ENCODE measurements at regions not wholly inside any gene's neighbourhood (a gene's known extent, or its start where the extent isn't known, plus 50 kb on each side); places are given as distances from the start of the nearest gene placed in this dataset.
"Not testable (repeated sequence)": the region's sequence is repeated elsewhere in the genome, so short reads cannot be mapped to it uniquely, and the experiment has no call there.

DNA sequence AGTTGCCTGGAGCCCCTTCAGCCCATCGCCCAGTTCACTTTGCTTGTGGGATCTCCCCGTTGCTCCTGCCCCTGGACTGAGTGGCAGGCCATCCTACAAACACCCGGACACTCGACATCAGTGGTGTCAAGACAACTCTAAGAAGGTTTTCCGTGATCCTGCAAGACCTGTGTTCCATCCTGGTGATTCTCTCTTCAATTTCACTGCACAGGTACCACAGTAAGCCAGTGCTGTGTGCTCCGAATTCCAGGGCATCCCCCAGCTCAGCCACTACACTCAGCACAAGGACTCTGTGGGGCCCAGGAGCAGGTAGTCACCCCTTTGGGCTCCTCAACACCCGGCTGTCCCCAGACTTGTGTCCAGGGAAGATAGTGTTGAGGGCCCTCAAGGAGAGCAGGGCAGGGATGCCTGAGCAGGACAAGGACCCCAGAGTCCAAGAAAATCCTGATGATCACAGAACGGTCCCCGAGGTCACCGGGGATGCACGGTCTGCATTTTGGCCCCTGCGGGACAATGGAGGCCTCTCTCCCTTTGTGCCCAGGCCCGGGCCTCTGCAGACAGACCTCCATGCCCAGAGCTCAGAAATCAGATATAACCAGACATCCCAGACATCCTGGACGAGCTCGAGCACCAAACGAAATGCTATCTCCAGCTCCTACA lies 146.9 kb upstream of the C1QTNF3 start:
- not testable (repeated sequence) for DNase-seq

DNA sequence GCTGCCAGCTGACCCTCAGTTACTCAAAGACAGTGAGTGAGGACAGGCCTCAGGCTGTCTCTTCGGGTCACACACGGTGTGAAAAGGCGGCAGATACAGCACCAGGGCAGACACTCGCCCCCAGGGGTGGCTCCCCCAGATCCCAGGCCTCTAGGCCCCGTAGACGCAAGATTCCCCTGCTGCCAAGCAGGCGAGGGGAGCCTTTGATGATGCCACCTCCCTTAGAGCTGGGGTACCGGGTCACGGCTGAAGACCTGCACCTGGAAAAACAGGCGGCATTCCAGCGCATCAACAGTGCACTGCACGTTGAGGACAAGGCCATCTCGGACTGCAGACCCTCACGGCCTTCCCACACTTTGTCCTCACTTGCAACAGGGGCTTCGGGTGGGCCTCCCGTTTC lies 147.5 kb upstream of the C1QTNF3 start:
- DNase-seq = not testable (repeated sequence)

DNA sequence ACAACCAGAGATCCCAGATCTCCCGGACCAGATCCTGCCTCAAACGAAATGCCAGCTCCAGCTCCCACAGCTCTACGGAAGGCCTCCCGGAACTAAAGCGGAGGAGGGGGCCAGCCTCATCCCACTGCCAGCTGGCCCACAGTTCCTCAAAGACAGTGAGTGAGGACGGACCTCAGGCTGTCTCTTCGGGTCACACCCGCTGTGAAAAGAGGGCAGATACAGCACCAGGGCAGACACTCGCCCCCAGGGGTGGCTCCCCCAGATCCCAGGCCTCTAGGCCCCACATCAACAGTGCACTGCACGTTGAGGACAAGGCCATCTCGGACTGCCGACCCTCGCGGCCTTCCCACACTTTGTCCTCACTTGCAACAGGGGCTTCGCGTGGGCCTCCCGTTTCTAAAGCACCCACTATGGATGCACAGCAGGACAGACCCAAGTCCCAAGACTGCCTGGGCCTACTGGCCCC lies 148.3 kb upstream of the C1QTNF3 start:
- not testable (repeated sequence) for DNase-seq

DNA sequence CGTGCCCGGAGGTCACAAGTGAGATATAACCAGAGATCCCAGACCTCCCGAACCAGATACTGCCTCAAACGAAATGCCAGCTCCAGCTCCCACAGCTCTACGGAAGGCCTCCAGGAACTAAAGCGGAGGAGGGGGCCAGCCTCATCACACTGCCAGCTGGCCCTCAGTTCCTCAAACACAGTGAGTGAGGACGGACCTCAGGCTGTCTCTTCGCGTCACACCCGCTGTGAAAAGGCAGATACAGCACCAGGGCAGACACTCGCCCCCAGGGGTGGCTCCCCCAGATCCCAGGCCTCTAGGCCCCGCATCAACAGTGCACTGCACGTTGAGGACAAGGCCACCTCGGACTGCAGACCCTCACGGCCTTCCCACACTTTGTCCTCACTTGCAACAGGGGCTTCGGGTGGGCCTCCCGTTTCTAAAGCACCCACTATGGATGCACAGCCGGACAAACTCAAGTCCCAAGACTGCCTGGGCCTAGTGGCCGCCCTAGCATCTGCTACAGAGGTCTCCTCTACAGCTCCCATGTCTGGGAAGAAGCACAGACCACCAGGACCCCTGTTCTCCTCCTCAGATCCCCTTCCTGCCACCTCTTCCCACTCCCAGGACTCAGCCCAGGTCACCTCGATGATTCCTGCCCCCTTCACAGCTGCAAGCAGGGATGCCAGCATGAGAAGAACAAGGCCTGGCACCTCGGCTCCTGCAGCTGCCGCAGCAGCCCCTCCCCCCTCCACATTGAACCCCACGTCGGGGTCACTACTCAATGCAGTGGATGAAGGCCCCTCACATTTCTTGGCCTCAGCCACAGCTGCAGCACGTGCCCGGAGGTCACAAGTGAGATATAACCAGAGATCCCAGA lies 149.3 kb upstream of the C1QTNF3 start:
- DNase-seq = not testable (repeated sequence)

DNA sequence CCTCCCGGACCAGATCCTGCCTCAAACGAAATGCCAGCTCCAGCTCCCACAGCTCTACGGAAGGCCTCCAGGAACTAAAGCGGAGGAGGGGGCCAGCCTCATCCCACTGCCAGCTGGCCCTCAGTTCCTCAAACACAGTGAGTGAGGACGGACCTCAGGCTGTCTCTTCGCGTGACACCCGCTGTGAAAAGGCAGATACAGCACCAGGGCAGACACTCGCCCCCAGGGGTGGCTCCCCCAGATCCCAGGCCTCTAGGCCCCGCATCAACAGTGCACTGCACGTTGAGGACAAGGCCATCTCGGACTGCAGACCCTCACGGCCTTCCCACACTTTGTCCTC lies 149.9 kb upstream of the C1QTNF3 start:
- DNase-seq = not testable (repeated sequence)

DNA sequence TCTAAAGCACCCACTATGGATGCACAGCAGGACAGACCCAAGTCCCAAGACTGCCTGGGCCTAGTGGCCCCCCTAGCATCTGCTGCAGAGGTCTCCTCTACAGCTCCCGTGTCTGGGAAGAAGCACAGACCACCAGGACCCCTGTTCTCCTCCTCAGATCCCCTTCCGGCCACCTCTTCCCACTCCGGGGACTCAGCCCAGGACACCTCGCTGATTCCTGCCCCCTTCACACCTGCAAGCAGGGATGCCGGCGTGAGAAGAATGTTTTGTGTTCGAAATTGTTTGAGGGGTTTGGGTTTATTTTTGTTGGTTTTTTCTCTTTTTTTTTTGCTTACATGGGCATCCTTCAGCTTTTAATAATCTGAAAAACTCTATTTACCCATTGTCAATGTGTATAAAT lies 150.3 kb upstream of the C1QTNF3 start:
- DNase-seq = not testable (repeated sequence)

DNA sequence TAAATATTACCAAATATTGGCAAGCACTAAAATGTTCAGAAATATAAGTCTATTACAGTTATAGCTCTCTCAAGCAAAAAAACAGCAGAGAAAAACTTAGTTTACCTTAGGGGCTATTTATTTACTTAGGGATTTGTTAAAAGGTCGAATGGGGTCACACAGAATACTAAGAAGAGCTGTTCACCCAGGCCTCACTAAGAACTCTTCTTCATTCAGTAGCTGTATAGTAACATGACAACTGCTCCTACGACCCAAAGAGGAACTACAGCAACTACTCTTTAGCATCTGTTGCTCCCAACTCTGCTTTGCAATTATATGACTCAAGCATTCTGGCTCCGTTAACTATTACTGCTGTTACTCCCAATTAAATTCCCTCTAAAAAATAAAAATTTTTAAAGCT lies 150.8 kb upstream of the C1QTNF3 start:
- not testable (repeated sequence) for DNase-seq

DNA sequence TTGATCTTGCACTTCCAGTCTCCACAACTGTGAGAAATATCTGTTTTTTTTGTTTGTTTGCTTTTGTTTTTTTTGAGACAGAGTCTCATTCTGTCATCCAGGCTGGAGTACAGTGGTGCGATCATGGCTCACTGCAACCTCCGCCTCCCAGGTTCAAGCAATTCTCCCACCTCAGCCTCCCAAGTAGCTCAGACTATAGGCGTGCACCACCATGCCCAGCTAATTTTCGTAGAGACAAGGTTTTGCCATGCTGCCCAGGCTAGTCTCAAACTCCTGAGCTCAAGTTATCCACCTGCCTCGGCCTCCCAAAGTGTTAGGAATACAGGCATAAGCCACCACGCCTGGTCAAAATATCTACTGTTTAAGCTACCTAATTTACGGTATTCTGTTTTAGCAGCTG lies 153.1 kb upstream of the C1QTNF3 start:
- DNase-seq = not testable (repeated sequence)

DNA sequence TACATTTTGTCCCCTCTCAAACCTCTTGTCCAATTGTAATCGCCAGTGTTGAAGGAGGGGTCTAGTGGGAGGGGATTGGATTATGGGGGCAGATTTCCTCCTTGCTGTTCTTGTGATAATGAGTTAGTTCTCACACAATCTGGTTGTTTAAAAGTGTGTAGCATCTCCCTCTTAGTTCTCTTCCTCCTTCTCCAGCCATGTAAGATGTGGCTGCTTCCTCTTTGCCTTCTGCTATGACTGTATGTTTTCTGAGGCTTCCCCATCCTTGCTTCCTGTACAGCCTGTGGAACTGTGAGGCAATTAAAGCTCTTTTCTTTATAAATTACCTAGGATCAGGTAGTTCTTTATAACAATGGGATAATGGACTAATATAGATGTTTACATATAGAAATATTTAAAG lies 162.3 kb upstream of the C1QTNF3 start:
- DNase-seq = not testable (repeated sequence)

DNA sequence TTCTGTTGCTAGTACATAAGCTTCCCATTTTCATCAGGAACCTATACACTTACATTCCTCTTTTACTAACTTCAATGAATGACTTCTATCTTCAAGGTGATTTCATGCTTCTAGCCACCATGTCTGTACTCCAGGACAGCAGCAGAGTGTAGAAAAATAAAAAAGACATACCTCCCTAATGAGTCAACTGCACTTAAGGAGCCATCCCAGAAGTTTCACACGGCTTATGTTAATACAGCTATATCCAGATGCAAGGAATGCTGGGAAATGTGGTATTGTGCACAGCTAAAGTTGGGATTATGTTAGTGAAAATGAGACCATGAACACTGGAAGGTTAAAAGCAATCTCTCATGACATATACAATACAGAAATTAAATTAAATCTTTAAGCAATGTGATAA lies 174.4 kb upstream of the C1QTNF3 start:
- DNase-seq = not testable (repeated sequence)

DNA sequence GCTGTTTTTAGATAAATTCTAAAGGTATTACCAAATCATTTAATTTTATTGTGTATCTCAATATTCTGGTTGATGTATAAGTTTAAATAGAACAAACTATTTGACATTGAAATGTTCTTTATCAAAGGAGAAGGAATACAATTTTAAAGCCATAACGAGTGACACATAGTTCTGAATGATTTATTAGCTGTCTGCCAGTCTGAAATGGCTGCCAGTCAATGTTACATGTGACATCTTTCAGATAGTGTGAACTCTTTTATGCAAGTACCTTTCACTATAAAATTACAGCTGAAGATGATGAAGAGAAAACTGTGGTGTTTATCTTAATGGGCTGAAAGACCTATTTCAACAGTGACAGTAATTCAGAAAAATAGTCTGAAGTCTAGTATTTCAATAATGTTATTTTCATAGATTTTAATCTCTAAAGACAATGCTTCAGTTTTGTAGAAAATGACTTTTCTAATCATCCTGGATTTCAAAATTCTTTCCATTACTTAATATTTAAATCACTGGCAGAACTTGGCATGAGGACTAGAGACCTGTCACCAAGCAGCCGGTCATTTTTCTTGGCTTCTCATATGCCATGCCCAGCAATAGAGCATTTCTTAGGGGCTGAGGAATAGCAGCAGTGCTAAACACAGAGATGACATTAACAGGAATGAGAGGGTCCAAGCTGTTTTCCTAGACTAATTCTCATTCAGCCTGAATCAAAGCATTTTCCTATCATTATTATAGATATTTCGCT lies 178.5 kb upstream of the C1QTNF3 start:
- DNase-seq = not testable (repeated sequence)

DNA sequence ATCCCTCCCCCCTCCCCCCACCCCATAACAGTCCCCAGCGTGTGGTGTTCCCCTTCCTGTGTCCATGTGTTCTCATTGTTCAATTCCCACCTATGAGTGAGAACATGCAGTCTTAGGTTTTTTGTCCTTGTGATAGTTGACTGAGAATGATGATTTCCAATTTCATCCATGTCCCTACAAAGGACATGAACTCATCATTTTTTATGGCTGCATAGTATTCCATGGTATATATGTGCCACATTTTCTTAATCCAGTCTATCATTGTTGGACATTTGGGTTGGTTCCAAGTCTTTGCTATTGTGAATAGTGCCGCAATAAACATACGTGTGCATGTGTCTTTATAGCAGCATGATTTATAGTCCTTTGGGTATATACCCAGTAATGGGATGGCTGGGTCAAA lies 180.1 kb upstream of the C1QTNF3 start:
- not testable (repeated sequence) for DNase-seq

DNA sequence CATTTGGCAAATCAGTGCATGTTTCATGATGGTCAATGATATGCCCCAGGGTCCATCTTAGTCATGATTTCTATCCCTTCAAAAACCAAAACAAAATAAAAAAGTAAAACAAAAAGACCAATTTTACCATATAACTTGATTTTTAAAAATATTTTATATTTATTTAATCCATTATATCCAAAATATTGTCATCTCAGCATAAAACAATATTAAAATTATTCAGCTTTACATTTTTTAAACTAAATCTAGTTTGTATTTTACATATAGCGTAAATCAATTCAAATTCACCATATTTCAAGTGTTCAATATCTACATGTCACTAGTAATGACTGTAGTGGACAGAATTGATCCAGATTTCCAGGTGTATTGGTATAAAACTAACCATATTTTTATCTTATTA lies 187.4 kb upstream of the C1QTNF3 start:
- not testable (repeated sequence) for DNase-seq

DNA sequence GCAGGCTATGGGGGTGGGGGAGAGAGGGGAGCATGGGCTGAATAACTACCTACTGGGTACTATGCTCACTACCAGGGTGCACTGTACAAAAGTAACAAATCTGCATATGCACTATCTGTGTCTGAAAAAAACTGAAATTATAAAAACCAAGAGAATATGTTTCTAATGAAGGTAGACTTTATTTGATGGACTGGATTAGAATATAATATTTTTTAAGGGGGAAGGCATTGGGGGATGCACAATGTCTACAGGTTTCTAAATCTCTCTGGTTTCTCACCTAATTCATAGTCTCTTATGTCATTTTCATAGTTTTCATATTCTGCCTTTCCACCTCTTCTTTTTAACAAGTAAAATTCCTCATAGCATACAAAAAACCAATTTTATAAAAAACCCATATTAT lies 200.8 kb upstream of the C1QTNF3 start:
- not testable (repeated sequence) for DNase-seq

DNA sequence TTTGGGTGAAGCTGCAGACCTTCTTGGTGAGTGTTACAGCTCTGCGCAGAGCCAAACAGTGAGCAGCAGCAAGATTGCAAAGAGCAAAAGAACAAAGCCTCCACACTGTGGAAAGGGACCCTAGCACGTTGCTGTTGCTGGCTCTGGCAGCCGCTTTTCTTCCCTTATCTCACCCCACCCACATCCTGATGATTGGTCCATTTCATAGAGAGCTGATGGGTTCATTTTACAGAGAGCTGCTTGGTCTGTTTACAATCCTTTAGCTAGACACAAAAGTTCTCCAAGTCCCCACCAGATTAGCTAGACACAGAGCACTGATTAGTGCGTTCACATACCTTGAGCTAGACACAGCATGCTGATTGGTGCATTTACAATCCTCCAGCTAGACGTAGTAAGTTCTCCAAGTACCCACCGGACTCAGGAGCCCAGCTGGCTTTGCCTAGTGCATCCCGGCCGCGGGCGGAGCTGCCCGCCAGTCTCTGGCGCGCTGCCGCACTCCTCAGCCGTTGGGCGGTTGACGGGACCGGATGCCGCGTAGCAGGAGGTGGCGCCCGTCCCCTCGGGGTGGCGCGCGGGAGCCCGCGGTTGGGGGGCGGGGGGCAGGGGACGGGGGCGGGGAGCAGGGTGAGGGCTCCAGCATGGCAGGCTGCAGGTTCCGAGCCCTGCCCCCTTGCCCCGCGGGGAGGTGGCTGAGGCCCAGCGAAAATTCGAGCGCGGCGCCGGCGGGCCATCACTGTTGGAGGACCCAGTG lies 201.4 kb upstream of the C1QTNF3 start:
- DNase-seq = not testable (repeated sequence)

DNA sequence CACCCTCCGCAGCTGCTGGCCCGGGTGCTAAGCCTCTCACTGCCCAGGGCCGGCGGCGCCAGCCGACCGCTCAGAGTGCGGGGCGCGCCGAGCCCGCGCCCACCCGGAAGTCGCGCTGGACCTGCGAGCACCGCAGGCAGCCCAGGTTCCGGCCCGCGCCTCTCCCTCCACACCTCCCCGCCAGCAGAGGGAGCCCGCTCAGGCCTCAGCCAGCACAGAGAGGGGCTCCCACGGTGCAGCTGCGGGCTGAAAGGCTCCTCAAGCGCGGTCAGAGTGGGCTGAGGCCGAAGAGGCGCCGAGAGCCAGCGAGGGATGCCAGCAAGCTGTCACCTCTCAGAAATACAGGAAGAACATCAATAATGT lies 202.0 kb upstream of the C1QTNF3 start:
- not testable (repeated sequence) for DNase-seq

DNA sequence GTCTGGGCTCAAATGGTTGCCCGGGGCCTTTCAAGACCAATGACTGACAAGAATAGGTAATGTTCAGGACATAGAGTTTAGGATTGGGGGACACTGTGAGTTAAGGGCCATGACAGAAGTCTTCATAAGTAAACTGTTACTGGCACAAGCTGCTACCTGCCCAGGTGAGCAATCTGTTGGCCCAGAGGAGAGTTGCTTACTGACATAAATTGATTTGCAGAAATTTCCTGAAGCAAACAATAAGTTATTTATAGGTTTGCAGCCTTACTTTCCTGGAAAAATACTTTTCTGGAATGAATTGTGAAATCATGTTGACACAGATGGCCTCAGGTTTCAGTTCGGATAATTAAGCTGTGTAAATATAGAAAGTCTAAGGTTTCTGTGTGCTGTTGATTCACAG lies 202.8 kb upstream of the C1QTNF3 start:
- not testable (repeated sequence) for DNase-seq

DNA sequence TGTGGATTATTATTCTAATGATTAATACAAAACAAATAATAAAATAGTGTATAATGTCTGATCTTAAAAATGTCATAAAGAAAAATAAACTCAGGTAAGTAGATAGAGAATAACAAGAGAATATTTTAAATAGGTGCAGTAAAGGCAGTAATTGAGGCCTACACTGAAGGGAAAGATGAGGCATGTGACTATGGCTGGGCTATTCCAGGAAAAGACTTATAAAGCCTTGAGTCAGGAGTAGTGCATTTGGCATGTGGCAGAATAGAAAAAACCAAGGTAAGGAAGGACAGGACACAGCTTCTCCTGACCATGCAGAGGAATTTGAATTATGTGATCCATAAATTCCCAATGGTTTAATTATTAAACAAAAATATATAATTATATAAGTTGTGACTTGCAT lies 215.6 kb upstream of the C1QTNF3 start:
- DNase-seq = not testable (repeated sequence)

DNA sequence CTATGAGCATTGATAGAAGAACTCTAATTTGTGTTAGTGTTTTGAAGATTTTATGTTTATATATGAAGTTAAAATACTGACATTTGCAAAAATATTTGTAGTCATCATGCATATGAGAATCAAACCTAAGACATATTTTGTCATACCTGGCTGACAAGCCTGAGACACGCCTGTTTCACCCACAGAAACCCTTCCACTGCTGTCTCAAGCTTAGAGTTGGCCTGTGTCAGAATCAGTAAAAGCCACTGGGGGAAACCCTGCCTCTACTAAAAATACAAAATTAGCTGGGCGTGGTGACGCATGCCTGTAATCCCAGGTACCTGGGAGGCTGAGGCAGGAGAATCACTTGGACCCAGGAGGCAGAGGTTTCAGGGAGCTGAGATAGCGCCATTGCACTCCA lies 218.0 kb upstream of the C1QTNF3 start:
- not testable (repeated sequence) for DNase-seq

DNA sequence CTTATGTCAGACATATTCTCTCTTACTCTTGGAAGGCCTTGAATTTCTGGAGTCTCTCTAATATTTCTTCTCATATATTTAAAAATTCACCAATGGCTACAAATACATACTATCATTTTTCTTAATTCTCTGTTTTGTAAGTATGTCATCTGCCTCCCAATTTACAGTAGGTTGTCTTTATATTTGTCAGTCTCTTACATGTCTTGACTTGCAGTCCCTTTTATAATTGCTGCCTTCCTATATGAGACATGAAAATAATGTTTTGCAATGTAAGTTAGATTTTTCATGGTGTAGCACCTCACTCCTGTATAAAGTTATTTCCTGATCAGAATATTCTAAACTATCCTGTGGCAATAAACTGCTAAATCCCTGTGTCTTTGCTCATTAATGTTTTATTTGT lies 223.1 kb upstream of the C1QTNF3 start:
- not testable (repeated sequence) for DNase-seq

DNA sequence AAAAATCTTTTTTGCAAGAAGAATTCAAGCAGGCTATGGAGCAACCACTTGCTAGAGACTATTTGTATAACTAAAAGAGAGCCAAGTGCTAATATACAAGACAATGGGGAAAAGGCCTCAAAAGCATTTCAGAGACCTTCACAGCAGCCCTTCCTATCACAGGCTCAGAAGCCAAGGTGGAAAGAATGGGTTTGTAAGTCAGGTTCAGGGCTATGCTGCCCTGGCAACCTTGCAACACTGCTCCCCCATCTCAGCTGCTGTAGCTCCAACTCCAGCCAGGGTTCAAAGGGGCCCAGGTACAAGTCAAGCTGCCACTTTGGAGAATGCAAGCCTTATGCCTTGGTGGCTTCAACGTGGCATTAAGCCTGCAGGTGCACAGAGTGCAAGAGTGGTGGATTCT lies 253.7 kb upstream of the C1QTNF3 start:
- not testable (repeated sequence) for DNase-seq

DNA sequence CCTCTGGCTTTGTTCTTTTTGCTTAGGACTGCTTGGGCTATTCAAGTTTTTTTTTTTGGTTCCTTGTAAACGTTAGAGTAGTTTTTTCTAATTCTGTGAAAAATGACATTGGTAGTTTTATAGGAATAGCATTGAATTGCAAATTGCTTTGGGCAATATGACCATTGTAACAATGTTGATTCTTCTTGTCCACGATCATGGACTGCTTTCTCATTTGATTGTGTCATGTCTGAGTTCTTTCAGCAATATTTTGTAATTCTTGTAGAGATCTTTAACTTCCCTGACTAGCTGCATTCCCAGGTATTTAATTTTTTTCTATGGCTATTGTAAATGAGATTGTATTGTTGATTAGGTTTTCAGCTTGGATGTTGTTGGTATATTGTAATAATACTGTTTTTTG lies 286.2 kb upstream of the C1QTNF3 start:
- DNase-seq = not testable (repeated sequence)

DNA sequence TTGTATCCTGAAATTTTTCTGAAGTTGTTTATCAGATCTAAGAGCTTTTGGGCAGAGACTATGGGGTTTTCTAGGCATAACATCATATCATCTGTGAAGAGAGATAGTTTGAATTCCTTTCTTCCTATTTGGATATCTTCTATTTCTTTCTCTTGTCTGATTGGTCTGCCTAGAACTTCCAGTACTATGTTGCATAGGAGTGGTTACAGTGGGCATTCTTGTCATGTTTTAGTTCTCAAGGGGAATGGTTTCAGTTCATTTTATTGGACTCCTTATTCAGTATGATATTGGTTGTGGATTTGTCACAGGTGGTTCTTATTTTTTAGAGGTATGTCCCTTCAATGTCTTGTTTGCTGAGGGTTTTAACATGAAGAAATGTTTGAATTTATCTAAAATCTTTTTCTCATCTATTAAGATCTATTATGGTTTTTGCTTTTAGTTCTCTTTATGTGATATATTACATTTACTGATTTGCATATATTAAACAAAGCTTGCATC lies 286.6 kb upstream of the C1QTNF3 start:
- not testable (repeated sequence) for DNase-seq

All from NCI-H524 treated with DMSO at 0.1 percent for 48 hours (cell line).